ENCODE measurements at regions not wholly inside any gene's neighbourhood (a gene's known extent, or its start where the extent isn't known, plus 50 kb on each side); places are given as distances from the start of the nearest gene placed in this dataset.

DNA sequence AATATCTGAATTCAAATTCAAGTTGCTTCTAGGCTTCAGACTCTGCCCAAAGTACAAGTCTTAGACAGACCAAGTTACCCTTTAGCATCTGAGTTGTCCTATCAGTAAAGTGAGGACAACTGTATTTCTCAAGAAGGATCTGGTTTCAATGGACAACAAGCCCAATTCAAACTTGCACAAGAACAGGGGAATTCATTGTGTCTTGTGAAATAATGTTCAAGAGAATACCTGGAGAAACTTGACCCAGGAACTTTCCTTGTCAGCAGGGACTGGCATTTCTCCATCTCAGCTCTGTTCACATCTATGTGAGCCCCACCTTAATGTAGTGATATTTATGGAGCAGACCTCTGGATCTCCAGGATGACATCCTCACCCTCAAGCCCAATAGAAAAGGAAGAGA is 894.9 kb upstream of the SLC10A2 start:
- TF ChIP-seq, protein P1, sequence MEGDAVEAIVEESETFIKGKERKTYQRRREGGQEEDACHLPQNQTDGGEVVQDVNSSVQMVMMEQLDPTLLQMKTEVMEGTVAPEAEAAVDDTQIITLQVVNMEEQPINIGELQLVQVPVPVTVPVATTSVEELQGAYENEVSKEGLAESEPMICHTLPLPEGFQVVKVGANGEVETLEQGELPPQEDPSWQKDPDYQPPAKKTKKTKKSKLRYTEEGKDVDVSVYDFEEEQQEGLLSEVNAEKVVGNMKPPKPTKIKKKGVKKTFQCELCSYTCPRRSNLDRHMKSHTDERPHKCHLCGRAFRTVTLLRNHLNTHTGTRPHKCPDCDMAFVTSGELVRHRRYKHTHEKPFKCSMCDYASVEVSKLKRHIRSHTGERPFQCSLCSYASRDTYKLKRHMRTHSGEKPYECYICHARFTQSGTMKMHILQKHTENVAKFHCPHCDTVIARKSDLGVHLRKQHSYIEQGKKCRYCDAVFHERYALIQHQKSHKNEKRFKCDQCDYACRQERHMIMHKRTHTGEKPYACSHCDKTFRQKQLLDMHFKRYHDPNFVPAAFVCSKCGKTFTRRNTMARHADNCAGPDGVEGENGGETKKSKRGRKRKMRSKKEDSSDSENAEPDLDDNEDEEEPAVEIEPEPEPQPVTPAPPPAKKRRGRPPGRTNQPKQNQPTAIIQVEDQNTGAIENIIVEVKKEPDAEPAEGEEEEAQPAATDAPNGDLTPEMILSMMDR (IDR thresholded peaks at IDR 0.05; ENCODE audit: low read depth, low read length, poor library complexity, severe bottlenecking), result no peak
- no peak for TF ChIP-seq EZH2phosphoT487 (IDR thresholded peaks at IDR 0.05; ENCODE audit: borderline replicate concordance, low read length)
